Neural progenitor cell (in vitro differentiated cells): ENCODE measurements at regions not wholly inside any gene's neighbourhood (a gene's known extent, or its start where the extent isn't known, plus 50 kb on each side); places are given as distances from the start of the nearest gene placed in this dataset.

Source experiments
- EZH2 ChIP-seq: fragments of 200-600 bp; sonication (generic); IDR thresholded peaks from 2 replicates; pipeline ENCODE4 v1.6.1; 2017; ENCODE audit warnings: antibody characterized with exemption, mild to moderate bottlenecking, moderate library complexity
- TF ChIP-seq, protein P1 (sequence below): fragments of 200-600 bp; sonication (generic); IDR thresholded peaks from 2 replicates; pipeline ENCODE4 v1.5.1; 2017; ENCODE audit warnings: antibody characterized with exemption, mild to moderate bottlenecking

- TF ChIP-seq, protein P1, sequence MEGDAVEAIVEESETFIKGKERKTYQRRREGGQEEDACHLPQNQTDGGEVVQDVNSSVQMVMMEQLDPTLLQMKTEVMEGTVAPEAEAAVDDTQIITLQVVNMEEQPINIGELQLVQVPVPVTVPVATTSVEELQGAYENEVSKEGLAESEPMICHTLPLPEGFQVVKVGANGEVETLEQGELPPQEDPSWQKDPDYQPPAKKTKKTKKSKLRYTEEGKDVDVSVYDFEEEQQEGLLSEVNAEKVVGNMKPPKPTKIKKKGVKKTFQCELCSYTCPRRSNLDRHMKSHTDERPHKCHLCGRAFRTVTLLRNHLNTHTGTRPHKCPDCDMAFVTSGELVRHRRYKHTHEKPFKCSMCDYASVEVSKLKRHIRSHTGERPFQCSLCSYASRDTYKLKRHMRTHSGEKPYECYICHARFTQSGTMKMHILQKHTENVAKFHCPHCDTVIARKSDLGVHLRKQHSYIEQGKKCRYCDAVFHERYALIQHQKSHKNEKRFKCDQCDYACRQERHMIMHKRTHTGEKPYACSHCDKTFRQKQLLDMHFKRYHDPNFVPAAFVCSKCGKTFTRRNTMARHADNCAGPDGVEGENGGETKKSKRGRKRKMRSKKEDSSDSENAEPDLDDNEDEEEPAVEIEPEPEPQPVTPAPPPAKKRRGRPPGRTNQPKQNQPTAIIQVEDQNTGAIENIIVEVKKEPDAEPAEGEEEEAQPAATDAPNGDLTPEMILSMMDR: no peak
- TF ChIP-seq EZH2: no peak
Measured at GRCh38 chr12:94053676-94054075, 94.7 kb upstream of the PLXNC1 start.
